ENCODE measurements at regions not wholly inside any gene's neighbourhood (a gene's known extent, or its start where the extent isn't known, plus 50 kb on each side); places are given as distances from the start of the nearest gene placed in this dataset.

DNA sequence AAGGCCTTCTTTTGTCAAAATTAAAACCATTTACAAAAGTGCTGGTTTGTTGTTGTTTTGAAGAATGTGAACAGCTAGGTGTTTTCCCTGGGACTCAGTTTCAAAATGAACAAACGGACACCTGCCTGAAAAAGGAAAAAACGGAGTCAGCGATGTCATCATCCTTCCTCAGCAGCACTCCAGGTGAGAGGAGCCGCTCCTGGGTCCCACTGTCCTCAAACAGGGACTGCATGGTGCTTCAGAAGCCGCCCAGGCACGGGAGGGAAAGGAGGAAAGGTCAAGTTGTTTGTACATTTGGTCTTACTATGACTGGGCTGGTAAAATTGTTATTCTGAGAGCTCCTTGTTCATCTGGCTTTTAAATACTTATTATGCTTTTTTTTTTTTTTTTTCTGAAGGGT lies 69.0 kb upstream of the ZSWIM6 start:
- TF ChIP-seq CTCF (IDR thresholded peaks at IDR 0.05) (no peak), POLR2AphosphoS5 (IDR thresholded peaks at IDR 0.05) (no peak)
